GM23338 (cell line): ENCODE measurements at regions not wholly inside any gene's neighbourhood (a gene's known extent, or its start where the extent isn't known, plus 50 kb on each side); places are given as distances from the start of the nearest gene placed in this dataset.
A peak's percentile ranks its signal among the peaks of the same experiment; 100 is the strongest.

Source experiments
- ATAC-seq: fragments of 200-7000 bp; cut with Tn5 transposase; 3 replicates; pipeline ENCODE4 v1.9.1; 2020
- DNase-seq: peaks from one replicate; pipeline ENCODE4 v3.0.0-alpha.2; 2015; ENCODE audit warnings: low spot score
- H2AFZ ChIP-seq: fragments of 200-600 bp; sonication (generic); 2 replicates; pipeline ENCODE4 v1.8.0; 2016; ENCODE audit warnings: antibody characterized with exemption, mild to moderate bottlenecking, moderate library complexity
- H3F3A ChIP-seq: fragments of 200-600 bp; sonication (generic); replicated peaks from 2 replicates; pipeline ENCODE4 v1.8.0; 2017; ENCODE audit warnings: antibody characterized with exemption, mixed run types, low read depth
- H3K27ac ChIP-seq: fragments of 200-600 bp; sonication (generic); 2 replicates; pipeline ENCODE4 v1.6.1; 2016; ENCODE audit warnings: low read depth
- H3K27me3 ChIP-seq: fragments of 200-600 bp; sonication (generic); 2 replicates; pipeline ENCODE4 v1.8.0; 2016; ENCODE audit warnings: mild to moderate bottlenecking, mixed run types, moderate library complexity; ENCODE audit not compliant: insufficient read depth
- H3K36me3 ChIP-seq: fragments of 200-600 bp; sonication (generic); 2 replicates; pipeline ENCODE4 v1.8.0; 2016; ENCODE audit warnings: mild to moderate bottlenecking; ENCODE audit not compliant: insufficient read depth
- H3K4me1 ChIP-seq: fragments of 200-600 bp; sonication (generic); 2 replicates; pipeline ENCODE4 v1.8.0; 2016; ENCODE audit warnings: mild to moderate bottlenecking, moderate library complexity; ENCODE audit not compliant: insufficient read depth
- H3K4me2 ChIP-seq: fragments of 200-600 bp; sonication (generic); 2 replicates; pipeline ENCODE4 v1.7.1; 2017; ENCODE audit warnings: mixed run types
- H3K4me3 ChIP-seq: fragments of 200-600 bp; sonication (generic); 2 replicates; pipeline ENCODE4 v1.6.1; 2016; ENCODE audit warnings: mixed run types
- H3K79me2 ChIP-seq: fragments of 200-600 bp; sonication (generic); replicated peaks from 2 replicates; pipeline ENCODE4 v1.8.0; 2017; ENCODE audit warnings: mild to moderate bottlenecking; ENCODE audit not compliant: insufficient read depth
- H3K9me2 ChIP-seq: fragments of 200-600 bp; sonication (generic); 2 replicates; pipeline ENCODE4 v1.8.0; 2017; ENCODE audit not compliant: insufficient read depth
- H4K20me1 ChIP-seq: fragments of 200-600 bp; sonication (generic); replicated peaks from 2 replicates; pipeline ENCODE4 v1.8.0; 2017; ENCODE audit warnings: mild to moderate bottlenecking; ENCODE audit not compliant: insufficient read depth
- H3K27ac Mint-ChIP-seq: 2 replicates; pipeline ENCODE4 v1.8.0; 2020; ENCODE audit warnings: inconsistent platforms, mild to moderate bottlenecking, moderate library complexity, mixed read lengths
- H3K27me3 Mint-ChIP-seq: 3 replicates; pipeline ENCODE4 v1.8.0; 2022; ENCODE audit warnings: low read depth, mild to moderate bottlenecking, moderate library complexity, mixed read lengths, inconsistent platforms; ENCODE audit not compliant: insufficient read depth, poor library complexity
- H3K36me3 Mint-ChIP-seq: 3 replicates; pipeline ENCODE4 v1.8.0; 2021; ENCODE audit warnings: low read depth, mild to moderate bottlenecking, inconsistent platforms, moderate library complexity, mixed read lengths
- H3K4me1 Mint-ChIP-seq: 3 replicates; pipeline ENCODE4 v1.8.0; 2020; ENCODE audit warnings: mild to moderate bottlenecking, inconsistent platforms, mixed read lengths
- H3K4me3 Mint-ChIP-seq: 3 replicates; pipeline ENCODE4 v1.8.0; 2021; ENCODE audit warnings: moderate library complexity, mild to moderate bottlenecking, inconsistent platforms, mixed read lengths
- H3K9me3 Mint-ChIP-seq: 3 replicates; pipeline ENCODE4 v1.8.0; 2020; ENCODE audit warnings: moderate library complexity, mild to moderate bottlenecking, inconsistent platforms, mixed read lengths
- CREB1 ChIP-seq: fragments of 250-450 bp; sonication (Bioruptor Pico); IDR thresholded peaks from 2 replicates; pipeline ENCODE4 v1.5.0; 2020; ENCODE audit warnings: low read depth, mild to moderate bottlenecking, moderate library complexity
- CTCF ChIP-seq, 2 experiments: fragments of 200-600 bp in 1 of 2; sonication (generic) in 1 of 2; conservative IDR thresholded peaks; 2 replicates each; pipeline versions ENCODE4 v1.5.1 to v1.6.1; 2016 to 2017; ENCODE audit warnings: antibody characterized with exemption in 2 of 2, low read depth in 2 of 2, mild to moderate bottlenecking in 2 of 2, moderate library complexity in 1 of 2
- ETS1 ChIP-seq: IDR thresholded peaks from 2 replicates; pipeline ENCODE4 v1.6.1; 2016; ENCODE audit warnings: antibody characterized with exemption
- EZH2 ChIP-seq: fragments of 200-600 bp; sonication (generic); IDR thresholded peaks from one replicate; pipeline ENCODE4 v1.8.0; 2017; ENCODE audit warnings: antibody characterized with exemption, mild to moderate bottlenecking, low read depth; ENCODE audit not compliant: unreplicated experiment
- JUNB ChIP-seq: IDR thresholded peaks from one replicate; pipeline ENCODE4 v1.6.1; 2016; ENCODE audit warnings: antibody characterized with exemption; ENCODE audit not compliant: unreplicated experiment
- NANOG ChIP-seq: IDR thresholded peaks from 2 replicates; pipeline ENCODE4 v1.6.1; 2016; ENCODE audit warnings: antibody characterized with exemption, borderline replicate concordance
- POLR2AphosphoS5 ChIP-seq: IDR thresholded peaks from 2 replicates; pipeline ENCODE4 v1.6.1; 2016; ENCODE audit warnings: antibody characterized with exemption, low read depth
- STAT1 ChIP-seq: IDR thresholded peaks from one replicate; pipeline ENCODE4 v1.6.1; 2016; ENCODE audit warnings: antibody characterized with exemption; ENCODE audit not compliant: unreplicated experiment
- ZNF114 ChIP-seq: fragments of 250-450 bp; sonication (Bioruptor Pico); IDR thresholded peaks from 2 replicates; pipeline ENCODE4 v1.5.0; 2020; ENCODE audit warnings: mild to moderate bottlenecking, moderate library complexity
- ZNF331 ChIP-seq: fragments of 250-450 bp; sonication (Bioruptor Pico); IDR thresholded peaks from 2 replicates; pipeline ENCODE4 v1.5.0; 2020; ENCODE audit warnings: low read depth, mild to moderate bottlenecking, moderate library complexity
- ZNF462 ChIP-seq: fragments of 250-450 bp; sonication (Bioruptor Pico); IDR thresholded peaks from 2 replicates; pipeline ENCODE4 v1.5.0; 2020; ENCODE audit warnings: mild to moderate bottlenecking, moderate library complexity

GRCh38 chr5:61647672-61648071, 315.6 kb downstream of the ZSWIM6 start (continued):
- TF ChIP-seq ZNF462 (CRISPR knock-in tag): no peak
- TF ChIP-seq CTCF (conservative IDR thresholded peaks at IDR 0.05; ENCODE audit: low read depth in 2 of 2): no peak
- TF ChIP-seq ZNF114 (CRISPR knock-in tag): no peak
- TF ChIP-seq EZH2: no peak
- TF ChIP-seq ZNF331 (CRISPR knock-in tag): no peak
- no peak for TF ChIP-seq CREB1 (CRISPR knock-in tag)

GRCh38 chr5:61649231-61649630, 317.2 kb downstream of the ZSWIM6 start:
- no peak overlapping the region for H2AFZ ChIP-seq
- H3K4me3 ChIP-seq: no peak overlapping the region
- Mint-ChIP-seq H3K36me3 (no peaks in the 10 kb centered on the region), H3K4me3 (no peak overlapping the region), H3K4me1 (no peaks in the 10 kb centered on the region; the same call in 2 of the 3 replicates), H3K27ac (no peak overlapping the region), H3K27me3 (peaks cover 2% of the 10 kb centered on the region), H3K9me3 (no peaks in the 10 kb centered on the region; the same call in 2 of the 3 replicates)
- no peaks in the 10 kb centered on the region for H3K36me3 ChIP-seq
- peak; percentile 9 for DNase-seq
- H3K9me2 ChIP-seq: peaks cover 7% of the 10 kb centered on the region
- H3K27ac ChIP-seq: no peak overlapping the region
- peak; percentile 38; the same call in 1 of the 3 replicates for ATAC-seq
- H3K27me3 ChIP-seq: no peaks in the 10 kb centered on the region
- no peaks in the 10 kb centered on the region for H3F3A ChIP-seq
- no peaks in the 10 kb centered on the region for H3K79me2 ChIP-seq
- TF ChIP-seq ZNF331 (CRISPR knock-in tag) (no peak), ETS1 (no peak), STAT1 (no peak), POLR2AphosphoS5 (no peak), ZNF114 (CRISPR knock-in tag) (no peak), NANOG (no peak), JUNB (no peak)
- H3K4me2 ChIP-seq: no peak overlapping the region
- H4K20me1 ChIP-seq: no peaks in the 10 kb centered on the region
- no peaks in the 10 kb centered on the region for H3K4me1 ChIP-seq
